ENCODE measurements at regions not wholly inside any gene's neighbourhood (a gene's known extent, or its start where the extent isn't known, plus 50 kb on each side); places are given as distances from the start of the nearest gene placed in this dataset.

GRCh38 chr6:50288881-50289280 lies 239.2 kb upstream of the DEFB112 start:
- TF ChIP-seq POLR2A (IDR thresholded peaks at IDR 0.05) (no peak), CTCF (IDR thresholded peaks at IDR 0.05) (no peak)
- Histone ChIP-seq H3K36me3 (no peaks in the 10 kb centered on the region), H3K4me1 (no peaks in the 10 kb centered on the region), H3K4me3 (no peak overlapping the region), H3K27me3 (no peaks in the 10 kb centered on the region), H3K9me3 (no peaks in the 10 kb centered on the region), H3K27ac (no peak overlapping the region)
- WGBS, 2 donors, result 67 to 72% methylated on average over 3 of the region's 3 CpGs
- no peak for DNase-seq
- intact Hi-C loops (cut with DNase I), result no loop called here

- Histone ChIP-seq H3K36me3 (no peaks in the 10 kb centered on the region), H3K27me3 (no peaks in the 10 kb centered on the region), H3K4me3 (no peak overlapping the region), H3K9me3 (no peaks in the 10 kb centered on the region), H3K4me1 (no peaks in the 10 kb centered on the region), H3K27ac (no peak overlapping the region)
- intact Hi-C loops (cut with DNase I), result no loop called here
- no peak for DNase-seq
- WGBS, 2 donors, result 48 to 58% methylated on average over 1 of the region's 1 CpG
- no peak for TF ChIP-seq POLR2A (IDR thresholded peaks at IDR 0.05)
- TF ChIP-seq CTCF (IDR thresholded peaks at IDR 0.05), result no peak
Measured at GRCh38 chr6:50289366-50289765, 239.6 kb upstream of the DEFB112 start.

GRCh38 chr6:50301307-50301706 lies 251.6 kb upstream of the DEFB112 start:
- TF ChIP-seq POLR2A (IDR thresholded peaks at IDR 0.05) (no peak), CTCF (IDR thresholded peaks at IDR 0.05) (no peak)
- H3K36me3 ChIP-seq, result no peaks in the 10 kb centered on the region
- intact Hi-C loops (cut with DNase I), result no loop called here
- H3K9me3 ChIP-seq, result no peaks in the 10 kb centered on the region
- whole genome bisulfite sequencing, 2 donors, result 64 to 68% methylated on average over 2 of the region's 2 CpGs
- no peak overlapping the region for H3K27ac ChIP-seq
- no peaks in the 10 kb centered on the region for H3K4me1 ChIP-seq
- no peak for DNase-seq
- H3K4me3 ChIP-seq, result no peak overlapping the region
- no peaks in the 10 kb centered on the region for H3K27me3 ChIP-seq

GRCh38 chr6:50305660-50306059 lies 255.9 kb upstream of the DEFB112 start:
- no peak overlapping the region for H3K27ac ChIP-seq

GRCh38 chr6:50318536-50318935 lies 268.8 kb upstream of the DEFB112 start:
- DNase-seq, result no peak
- TF ChIP-seq POLR2A (IDR thresholded peaks at IDR 0.05) (no peak), CTCF (IDR thresholded peaks at IDR 0.05) (no peak)
- intact Hi-C loops (cut with DNase I), result no loop called here

More at GRCh38 chr6:50305660-50306059, 255.9 kb upstream of the DEFB112 start:
- Histone ChIP-seq H3K4me3 (no peak overlapping the region), H3K36me3 (no peaks in the 10 kb centered on the region), H3K27me3 (no peaks in the 10 kb centered on the region), H3K4me1 (no peaks in the 10 kb centered on the region), H3K9me3 (no peaks in the 10 kb centered on the region)
- no peak for TF ChIP-seq POLR2A (IDR thresholded peaks at IDR 0.05)
- no peak for TF ChIP-seq CTCF (IDR thresholded peaks at IDR 0.05)
- intact Hi-C loops (cut with DNase I), result no loop called here
- no peak for DNase-seq

More at GRCh38 chr6:50318536-50318935, 268.8 kb upstream of the DEFB112 start:
- Histone ChIP-seq H3K36me3 (no peaks in the 10 kb centered on the region), H3K27me3 (no peaks in the 10 kb centered on the region), H3K27ac (no peak overlapping the region), H3K9me3 (no peaks in the 10 kb centered on the region), H3K4me3 (no peak overlapping the region), H3K4me1 (no peaks in the 10 kb centered on the region)

Measured in esophagus squamous epithelium (tissue), 5 donors.